HG03520 (cell line): ENCODE measurements at regions not wholly inside any gene's neighbourhood (a gene's known extent, or its start where the extent isn't known, plus 50 kb on each side); places are given as distances from the start of the nearest gene placed in this dataset.
"Not testable (repeated sequence)": the region's sequence is repeated elsewhere in the genome, so short reads cannot be mapped to it uniquely, and the experiment has no call there.

Experiments used
- ATAC-seq: cut with Tn5 transposase; IDR thresholded peaks from one replicate; pipeline ENCODE4 v1.9.1; 2021; ENCODE audit warnings: mild to moderate bottlenecking, moderate library complexity; ENCODE audit not compliant: unreplicated experiment

- ATAC-seq = no peak
Measured at GRCh38 chr3:177795216-177795615, 597.9 kb upstream of the TBL1XR1 start.

GRCh38 chr3:177795859-177796258 lies 598.6 kb upstream of the TBL1XR1 start:
- ATAC-seq = no peak

- ATAC-seq = not testable (repeated sequence)
Measured at GRCh38 chr3:177800147-177800546, 602.9 kb upstream of the TBL1XR1 start.

GRCh38 chr3:177800561-177800960 lies 603.3 kb upstream of the TBL1XR1 start:
- no peak for ATAC-seq

- no peak for ATAC-seq
Measured at GRCh38 chr3:177802151-177802900, 605.0 kb upstream of the TBL1XR1 start.

- no peak for ATAC-seq
Measured at GRCh38 chr3:177803500-177803899, 606.2 kb upstream of the TBL1XR1 start.

GRCh38 chr3:177804032-177804431 lies 606.8 kb upstream of the TBL1XR1 start:
- no peak for ATAC-seq

- no peak for ATAC-seq
Measured at GRCh38 chr3:177804646-177805045, 607.4 kb upstream of the TBL1XR1 start.

- ATAC-seq = no peak
Measured at GRCh38 chr3:177807150-177807875, 610.0 kb upstream of the TBL1XR1 start.

GRCh38 chr3:177808928-177809478 lies 611.7 kb upstream of the TBL1XR1 start:
- ATAC-seq = not testable (repeated sequence)

- ATAC-seq = no peak
Measured at GRCh38 chr3:177810162-177810623, 612.9 kb upstream of the TBL1XR1 start.

- ATAC-seq = no peak
Measured at GRCh38 chr3:177811112-177811511, 613.8 kb upstream of the TBL1XR1 start.

- no peak for ATAC-seq
Measured at GRCh38 chr3:177811835-177812234, 614.6 kb upstream of the TBL1XR1 start.

GRCh38 chr3:177812492-177812891 lies 615.2 kb upstream of the TBL1XR1 start:
- no peak for ATAC-seq

GRCh38 chr3:177813322-177813721 lies 616.0 kb upstream of the TBL1XR1 start:
- ATAC-seq = no peak

GRCh38 chr3:177816667-177817208 lies 619.5 kb upstream of the TBL1XR1 start:
- ATAC-seq = no peak

- ATAC-seq = no peak
Measured at GRCh38 chr3:177817751-177818150, 620.5 kb upstream of the TBL1XR1 start.

- no peak for ATAC-seq
Measured at GRCh38 chr3:177818712-177819240, 621.5 kb upstream of the TBL1XR1 start.

GRCh38 chr3:177820683-177821316 lies 623.5 kb upstream of the TBL1XR1 start:
- ATAC-seq = no peak

GRCh38 chr3:177822681-177823096 lies 625.4 kb upstream of the TBL1XR1 start:
- ATAC-seq = no peak

- no peak for ATAC-seq
Measured at GRCh38 chr3:177823701-177824189, 626.5 kb upstream of the TBL1XR1 start.
